HEK293 (cell line): ENCODE measurements at regions not wholly inside any gene's neighbourhood (a gene's known extent, or its start where the extent isn't known, plus 50 kb on each side); places are given as distances from the start of the nearest gene placed in this dataset.

ENCODE experiments used
- PATZ1 ChIP-seq: fragments of 450-650 bp; formaldehyde crosslinking; IDR thresholded peaks from 2 replicates; pipeline ENCODE4 v1.5.1; 2016; ENCODE audit warnings: missing biosample characterization, missing genetic modification characterization
- SETDB1 ChIP-seq: IDR thresholded peaks from one replicate; pipeline ENCODE4 v1.6.1; 2017; ENCODE audit warnings: mild to moderate bottlenecking, low read length, moderate library complexity, mixed read lengths; ENCODE audit not compliant: insufficient read length
- ZNF16 ChIP-seq: fragments of 450-650 bp; formaldehyde crosslinking; IDR thresholded peaks from 2 replicates; pipeline ENCODE4 v1.5.1; 2016; ENCODE audit warnings: low read depth, missing biosample characterization, missing genetic modification characterization
- ZNF274 ChIP-seq, 2 experiments: fragments of 200-500 bp in 1 of 2; fragments of 450-650 bp in 1 of 2; sonication (Bioruptor generic) in 1 of 2; formaldehyde crosslinking in 1 of 2; IDR thresholded peaks; 2 replicates each; pipeline versions ENCODE4 v1.5.1 to v1.6.1; 2014 to 2016; ENCODE audit warnings: borderline replicate concordance in 1 of 2, inconsistent platforms in 1 of 2, low read length in 1 of 2, missing biosample characterization in 1 of 2, missing genetic modification characterization in 1 of 2
- ZNF571 ChIP-seq: fragments of 450-650 bp; formaldehyde crosslinking; IDR thresholded peaks from 2 replicates; pipeline ENCODE4 v1.5.0; 2017; ENCODE audit warnings: missing biosample characterization, missing genetic modification characterization
- ZNF704 ChIP-seq: fragments of 450-650 bp; formaldehyde crosslinking; IDR thresholded peaks from 2 replicates; pipeline ENCODE4 v1.5.1; 2016; ENCODE audit warnings: missing biosample characterization, missing genetic modification characterization
- ZNF768 ChIP-seq: fragments of 450-650 bp; formaldehyde crosslinking; IDR thresholded peaks from 2 replicates; pipeline ENCODE4 v1.5.1; 2018; ENCODE audit warnings: missing biosample characterization, mild to moderate bottlenecking, missing genetic modification characterization
- TF ChIP-seq, protein P1 (sequence below): fragments of 450-650 bp; formaldehyde crosslinking; IDR thresholded peaks from 2 replicates; pipeline ENCODE4 v1.5.1; 2016; ENCODE audit warnings: missing biosample characterization, missing genetic modification characterization

- TF ChIP-seq ZNF274 (IDR thresholded peaks at IDR 0.05; ENCODE audit: low read length) (no peak), ZNF274 (tag by site-specific recombination; IDR thresholded peaks at IDR 0.05; ENCODE audit: borderline replicate concordance) (no peak), ZNF571 (no peak), ZNF768 (tag by site-specific recombination) (no peak), ZNF704 (tag by site-specific recombination) (no peak), PATZ1 (tag by site-specific recombination) (no peak), SETDB1 (no peak), ZNF16 (tag by site-specific recombination) (no peak)
- TF ChIP-seq, protein P1, sequence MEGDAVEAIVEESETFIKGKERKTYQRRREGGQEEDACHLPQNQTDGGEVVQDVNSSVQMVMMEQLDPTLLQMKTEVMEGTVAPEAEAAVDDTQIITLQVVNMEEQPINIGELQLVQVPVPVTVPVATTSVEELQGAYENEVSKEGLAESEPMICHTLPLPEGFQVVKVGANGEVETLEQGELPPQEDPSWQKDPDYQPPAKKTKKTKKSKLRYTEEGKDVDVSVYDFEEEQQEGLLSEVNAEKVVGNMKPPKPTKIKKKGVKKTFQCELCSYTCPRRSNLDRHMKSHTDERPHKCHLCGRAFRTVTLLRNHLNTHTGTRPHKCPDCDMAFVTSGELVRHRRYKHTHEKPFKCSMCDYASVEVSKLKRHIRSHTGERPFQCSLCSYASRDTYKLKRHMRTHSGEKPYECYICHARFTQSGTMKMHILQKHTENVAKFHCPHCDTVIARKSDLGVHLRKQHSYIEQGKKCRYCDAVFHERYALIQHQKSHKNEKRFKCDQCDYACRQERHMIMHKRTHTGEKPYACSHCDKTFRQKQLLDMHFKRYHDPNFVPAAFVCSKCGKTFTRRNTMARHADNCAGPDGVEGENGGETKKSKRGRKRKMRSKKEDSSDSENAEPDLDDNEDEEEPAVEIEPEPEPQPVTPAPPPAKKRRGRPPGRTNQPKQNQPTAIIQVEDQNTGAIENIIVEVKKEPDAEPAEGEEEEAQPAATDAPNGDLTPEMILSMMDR (tag by site-specific recombination) = no peak
Measured at GRCh38 chr6:43963877-43964658, 163.2 kb downstream of the MRPL14 start.
